Adrenal gland (tissue), 9 donors: ENCODE measurements at regions not wholly inside any gene's neighbourhood (a gene's known extent, or its start where the extent isn't known, plus 50 kb on each side); places are given as distances from the start of the nearest gene placed in this dataset.

Experiments
- DNase-seq, 7 donors: peaks; one replicate each; pipeline ENCODE4 v3.0.0-alpha.2; 2019 to 2020
- H3K27ac ChIP-seq, 5 donors: fragments of 200-600 bp; sonication (generic) in 4 of 5; 1 replicate in 3 of 5; 2 replicates in 2 of 5; pipeline versions ENCODE4 v1.5.1 to v1.8.0; 2016 to 2020; ENCODE audit warnings: mild to moderate bottlenecking in 1 of 5
- H3K27me3 ChIP-seq: fragments of 200-600 bp; 2 replicates; pipeline ENCODE4 v1.8.0; 2021
- H3K36me3 ChIP-seq, 2 donors: fragments of 200-600 bp; replicated peaks in 1 of 2; 1 replicate in 1 of 2; 2 replicates in 1 of 2; pipeline versions ENCODE4 v1.5.1 to v1.8.0; 2018 to 2022
- H3K4me1 ChIP-seq, 2 donors: fragments of 200-600 bp; replicated peaks in 1 of 2; 1 replicate in 1 of 2; 2 replicates in 1 of 2; pipeline versions ENCODE4 v1.5.1 to v1.8.0; 2018 to 2021
- H3K4me3 ChIP-seq, 4 donors: fragments of 200-600 bp; sonication (generic) in 3 of 4; one replicate each; pipeline ENCODE4 v1.5.1; 2016 to 2018
- H3K9me3 ChIP-seq, 3 donors: fragments of 200-600 bp; sonication (generic) in 1 of 3; replicated peaks in 1 of 3; 1 replicate in 2 of 3; 2 replicates in 1 of 3; pipeline versions ENCODE4 v1.5.1 to v1.8.0; 2016 to 2021
- CTCF ChIP-seq, 6 experiments: fragments of 450-650 bp in 4 of 6; fragments of 200-600 bp in 2 of 6; sonication (generic) in 1 of 6; IDR thresholded peaks; 1 replicate in 5 of 6; 2 replicates in 1 of 6; pipeline versions ENCODE4 v1.5.1 to v1.8.0; 2016 to 2021; ENCODE audit warnings: antibody characterized with exemption in 6 of 6, mild to moderate bottlenecking in 2 of 6, moderate library complexity in 1 of 6
- POLR2A ChIP-seq, 2 donors: fragments of 450-650 bp; IDR thresholded peaks; one replicate each; pipeline ENCODE4 v1.6.1; 2017; ENCODE audit warnings: antibody characterized with exemption in 2 of 2, mild to moderate bottlenecking in 2 of 2, moderate library complexity in 1 of 2
- WGBS, 4 donors: extraction: QIAGEN DNeasy Blood & Tissue Kit in 2 of 4; methylation state at CpG; one replicate each; pipeline versions ENCODE4 v1.1.5 to v1.1.7; 2013 to 2017; 5-methylcytosine and 5-hydroxymethylcytosine counted together
- intact Hi-C, 2 donors: fragments of 100-400 bp; cut with DNase I; formaldehyde crosslinking; loops; one replicate each; pipeline versions ENCODE4 v1.14.1 to v1.15.0; 2022 to 2023
- donor health status: healthy with polysubstance abuse.
- donor health status: Bipolar disorder and iron deficiency.
- donor health status: DM: yes; HTN: yes; CAD: no.
- donor health status: DM: no; HTN: no; CAD: no.
- donor health status: DM: no; HTN: no; CAD: no.

GRCh38 chr1:115501476-115501875 lies 140.3 kb upstream of the VANGL1 start:
- Histone ChIP-seq H3K27ac (no peak overlapping the region), H3K4me3 (no peak overlapping the region), H3K9me3 (no peaks in the 10 kb centered on the region), H3K36me3 (no peaks in the 10 kb centered on the region), H3K4me1 (no peaks in the 10 kb centered on the region), H3K27me3 (no peaks in the 10 kb centered on the region)
- TF ChIP-seq CTCF (IDR thresholded peaks at IDR 0.05) (no peak), POLR2A (IDR thresholded peaks at IDR 0.05) (no peak)
- 70 to 84% (median 73%) methylated on average over 1 of the region's 1 CpG for WGBS, 4 donors
- intact Hi-C loops = no loop called here
- no peak for DNase-seq

DNA sequence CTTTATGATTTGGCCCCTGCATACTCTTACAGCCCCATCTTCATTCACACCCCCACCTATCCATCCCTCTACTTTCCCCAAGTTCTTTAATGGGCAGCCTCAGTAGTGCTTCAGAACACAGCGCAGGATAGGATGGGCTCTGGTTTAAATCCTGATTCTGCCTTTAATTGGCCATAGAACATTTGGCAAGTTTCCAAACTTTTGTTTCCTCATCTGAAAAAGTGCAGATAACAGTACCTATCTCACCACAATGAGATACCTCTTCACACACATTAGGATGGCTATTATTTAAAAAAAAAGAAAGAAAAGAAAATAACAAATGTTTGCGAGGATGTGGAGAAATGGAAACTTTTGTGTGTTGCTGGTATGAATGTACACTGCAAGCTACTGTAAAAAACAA lies 142.5 kb upstream of the VANGL1 start:
- Histone ChIP-seq H3K4me1 (no peaks in the 10 kb centered on the region), H3K4me3 (no peak overlapping the region), H3K27me3 (no peaks in the 10 kb centered on the region), H3K27ac (no peak overlapping the region), H3K36me3 (no peaks in the 10 kb centered on the region), H3K9me3 (no peaks in the 10 kb centered on the region)
- WGBS, 4 donors = 91 to 96% (median 92%) methylated on average over 2 of the region's 2 CpGs
- intact Hi-C loops = no loop called here
- TF ChIP-seq CTCF (IDR thresholded peaks at IDR 0.05) = no peak
- TF ChIP-seq POLR2A (IDR thresholded peaks at IDR 0.05) = no peak
- no peak for DNase-seq

- Histone ChIP-seq H3K9me3 (no peaks in the 10 kb centered on the region), H3K4me1 (no peaks in the 10 kb centered on the region), H3K4me3 (no peak overlapping the region), H3K27me3 (no peaks in the 10 kb centered on the region), H3K27ac (no peak overlapping the region), H3K36me3 (no peaks in the 10 kb centered on the region)
- no peak for DNase-seq
- WGBS, 4 donors = 48 to 70% (median 60%) methylated on average over 4 of the region's 4 CpGs
- intact Hi-C loops = no loop called here
- TF ChIP-seq CTCF (IDR thresholded peaks at IDR 0.05) (no peak), POLR2A (IDR thresholded peaks at IDR 0.05) (no peak)
Observed at GRCh38 chr1:115496904-115497527, 144.8 kb upstream of the VANGL1 start.

- Histone ChIP-seq H3K4me1 (no peaks in the 10 kb centered on the region), H3K4me3 (no peak overlapping the region), H3K36me3 (no peaks in the 10 kb centered on the region), H3K27ac (no peak overlapping the region), H3K27me3 (no peaks in the 10 kb centered on the region), H3K9me3 (no peaks in the 10 kb centered on the region)
- intact Hi-C loops = no loop called here
- no peak for DNase-seq
- WGBS, 4 donors = 84 to 88% (median 86%) methylated on average over 6 of the region's 6 CpGs
- no peak for TF ChIP-seq POLR2A (IDR thresholded peaks at IDR 0.05)
- no peak for TF ChIP-seq CTCF (IDR thresholded peaks at IDR 0.05)
Observed at GRCh38 chr1:115495625-115496024, 146.1 kb upstream of the VANGL1 start.
